ENCODE measurements at regions not wholly inside any gene's neighbourhood (a gene's known extent, or its start where the extent isn't known, plus 50 kb on each side); places are given as distances from the start of the nearest gene placed in this dataset.

- Mint-ChIP-seq H3K27ac (ENCODE audit: unreplicated experiment) (peak overlapping the region; percentile 84), H3K4me3 (ENCODE audit: unreplicated experiment) (no peak overlapping the region), H3K27me3 (ENCODE audit: low read depth, unreplicated experiment) (no peaks in the 10 kb centered on the region), H3K4me1 (ENCODE audit: low read depth, unreplicated experiment) (peaks cover 23% of the 10 kb centered on the region), H3K9me3 (ENCODE audit: unreplicated experiment) (no peaks in the 10 kb centered on the region), H3K36me3 (ENCODE audit: low read depth, unreplicated experiment) (no peaks in the 10 kb centered on the region)
- no peak overlapping the region for H3K4me3 ChIP-seq (ENCODE audit: insufficient read depth, low read depth, low read length)
- peak; percentile 86 for FAIRE-seq
- H3K27ac ChIP-seq (ENCODE audit: low read depth, low read length), result no peak overlapping the region
- no peaks in the 10 kb centered on the region for H4K20me1 ChIP-seq (ENCODE audit: insufficient read depth, low read length)
- H3K4me1 ChIP-seq (ENCODE audit: insufficient read depth, low read length), result no peaks in the 10 kb centered on the region
- no peaks in the 10 kb centered on the region for H3K79me2 ChIP-seq (ENCODE audit: insufficient read depth, low read length)
- H3K9ac ChIP-seq (ENCODE audit: low read length), result no peak overlapping the region
- no peak overlapping the region for H2AFZ ChIP-seq (ENCODE audit: low read depth, low read length)
- no peaks in the 10 kb centered on the region for H3K27me3 ChIP-seq (ENCODE audit: insufficient read depth, low read length)
- no peak for TF ChIP-seq CTCF (IDR thresholded peaks at IDR 0.05; ENCODE audit: insufficient read depth, low read depth, low read length)
- TF ChIP-seq EZH2 (IDR thresholded peaks at IDR 0.05; ENCODE audit: insufficient read depth, low read length), result no peak
- DNase-seq (ENCODE audit: low read depth), result peak; percentile 84
- H3K4me2 ChIP-seq (ENCODE audit: low read length), result no peak overlapping the region
- no peaks in the 10 kb centered on the region for H3K36me3 ChIP-seq (ENCODE audit: insufficient read depth, low read length)
- H3K9me3 ChIP-seq (ENCODE audit: insufficient read depth, low read depth, low read length), result no peaks in the 10 kb centered on the region
Measured at GRCh38 chr2:181258720-181259119, 198.5 kb upstream of the ITGA4 start.

GRCh38 chr2:181262782-181263181, 194.4 kb upstream of the ITGA4 start:
- Mint-ChIP-seq H3K4me1 (ENCODE audit: low read depth, unreplicated experiment) (peaks cover 37% of the 10 kb centered on the region), H3K4me3 (ENCODE audit: unreplicated experiment) (no peak overlapping the region), H3K36me3 (ENCODE audit: low read depth, unreplicated experiment) (no peaks in the 10 kb centered on the region), H3K27me3 (ENCODE audit: low read depth, unreplicated experiment) (no peaks in the 10 kb centered on the region), H3K27ac (ENCODE audit: unreplicated experiment) (no peak overlapping the region), H3K9me3 (ENCODE audit: unreplicated experiment) (no peaks in the 10 kb centered on the region)
- Histone ChIP-seq H3K4me3 (ENCODE audit: insufficient read depth, low read depth, low read length) (no peak overlapping the region), H3K4me2 (ENCODE audit: low read length) (no peak overlapping the region), H3K9ac (ENCODE audit: low read length) (no peak overlapping the region), H3K9me3 (ENCODE audit: insufficient read depth, low read depth, low read length) (no peaks in the 10 kb centered on the region), H3K36me3 (ENCODE audit: insufficient read depth, low read length) (no peaks in the 10 kb centered on the region), H3K79me2 (ENCODE audit: insufficient read depth, low read length) (no peaks in the 10 kb centered on the region), H3K27me3 (ENCODE audit: insufficient read depth, low read length) (no peaks in the 10 kb centered on the region), H2AFZ (ENCODE audit: low read depth, low read length) (no peak overlapping the region), H3K27ac (ENCODE audit: low read depth, low read length) (no peak overlapping the region), H3K4me1 (ENCODE audit: insufficient read depth, low read length) (peaks cover 7% of the 10 kb centered on the region), H4K20me1 (ENCODE audit: insufficient read depth, low read length) (no peaks in the 10 kb centered on the region)
- FAIRE-seq, result no peak
- TF ChIP-seq CTCF (IDR thresholded peaks at IDR 0.05; ENCODE audit: insufficient read depth, low read depth, low read length), result no peak
- TF ChIP-seq EZH2 (IDR thresholded peaks at IDR 0.05; ENCODE audit: insufficient read depth, low read length), result no peak
- DNase-seq (ENCODE audit: low read depth), result no peak

GRCh38 chr2:181264001-181264400, 193.2 kb upstream of the ITGA4 start:
- H4K20me1 ChIP-seq (ENCODE audit: insufficient read depth, low read length), result no peaks in the 10 kb centered on the region
- H3K36me3 Mint-ChIP-seq (ENCODE audit: low read depth, unreplicated experiment), result no peaks in the 10 kb centered on the region
- no peaks in the 10 kb centered on the region for H3K36me3 ChIP-seq (ENCODE audit: insufficient read depth, low read length)
- no peak overlapping the region for H3K4me3 Mint-ChIP-seq (ENCODE audit: unreplicated experiment)
- no peak overlapping the region for H3K4me2 ChIP-seq (ENCODE audit: low read length)
- peaks cover 27% of the 10 kb centered on the region for H3K4me1 Mint-ChIP-seq (ENCODE audit: low read depth, unreplicated experiment)
- H3K9ac ChIP-seq (ENCODE audit: low read length), result no peak overlapping the region
- no peaks in the 10 kb centered on the region for H3K27me3 Mint-ChIP-seq (ENCODE audit: low read depth, unreplicated experiment)
- TF ChIP-seq EZH2 (IDR thresholded peaks at IDR 0.05; ENCODE audit: insufficient read depth, low read length), result no peak
- no peak for TF ChIP-seq CTCF (IDR thresholded peaks at IDR 0.05; ENCODE audit: insufficient read depth, low read depth, low read length)
- H3K4me3 ChIP-seq (ENCODE audit: insufficient read depth, low read depth, low read length), result no peak overlapping the region
- FAIRE-seq (no peak), DNase-seq (ENCODE audit: low read depth) (no peak)
- peak overlapping the region; percentile 73 for H3K27ac Mint-ChIP-seq (ENCODE audit: unreplicated experiment)
- peaks cover 7% of the 10 kb centered on the region for H3K4me1 ChIP-seq (ENCODE audit: insufficient read depth, low read length)
- H3K79me2 ChIP-seq (ENCODE audit: insufficient read depth, low read length), result no peaks in the 10 kb centered on the region
- no peaks in the 10 kb centered on the region for H3K9me3 ChIP-seq (ENCODE audit: insufficient read depth, low read depth, low read length)
- no peak overlapping the region for H3K27ac ChIP-seq (ENCODE audit: low read depth, low read length)
- no peaks in the 10 kb centered on the region for H3K27me3 ChIP-seq (ENCODE audit: insufficient read depth, low read length)
- no peaks in the 10 kb centered on the region for H3K9me3 Mint-ChIP-seq (ENCODE audit: unreplicated experiment)
- no peak overlapping the region for H2AFZ ChIP-seq (ENCODE audit: low read depth, low read length)

Measured in astrocyte (in vitro differentiated cells and primary cell).